ENCODE measurements at regions not wholly inside any gene's neighbourhood (a gene's known extent, or its start where the extent isn't known, plus 50 kb on each side); places are given as distances from the start of the nearest gene placed in this dataset.
"Not testable (repeated sequence)": the region's sequence is repeated elsewhere in the genome, so short reads cannot be mapped to it uniquely, and the experiment has no call there.

GRCh38 chr22:48911647-48912046, 916.0 kb downstream of the BRD1 start:
- TF ChIP-seq, protein P1, sequence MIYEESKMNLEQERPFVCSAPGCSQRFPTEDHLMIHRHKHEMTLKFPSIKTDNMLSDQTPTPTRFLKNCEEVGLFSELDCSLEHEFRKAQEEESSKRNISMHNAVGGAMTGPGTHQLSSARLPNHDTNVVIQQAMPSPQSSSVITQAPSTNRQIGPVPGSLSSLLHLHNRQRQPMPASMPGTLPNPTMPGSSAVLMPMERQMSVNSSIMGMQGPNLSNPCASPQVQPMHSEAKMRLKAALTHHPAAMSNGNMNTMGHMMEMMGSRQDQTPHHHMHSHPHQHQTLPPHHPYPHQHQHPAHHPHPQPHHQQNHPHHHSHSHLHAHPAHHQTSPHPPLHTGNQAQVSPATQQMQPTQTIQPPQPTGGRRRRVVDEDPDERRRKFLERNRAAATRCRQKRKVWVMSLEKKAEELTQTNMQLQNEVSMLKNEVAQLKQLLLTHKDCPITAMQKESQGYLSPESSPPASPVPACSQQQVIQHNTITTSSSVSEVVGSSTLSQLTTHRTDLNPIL (CRISPR knock-in tag; IDR thresholded peaks at IDR 0.05; ENCODE audit: low read depth), result not testable (repeated sequence)
- TF ChIP-seq, protein P2, sequence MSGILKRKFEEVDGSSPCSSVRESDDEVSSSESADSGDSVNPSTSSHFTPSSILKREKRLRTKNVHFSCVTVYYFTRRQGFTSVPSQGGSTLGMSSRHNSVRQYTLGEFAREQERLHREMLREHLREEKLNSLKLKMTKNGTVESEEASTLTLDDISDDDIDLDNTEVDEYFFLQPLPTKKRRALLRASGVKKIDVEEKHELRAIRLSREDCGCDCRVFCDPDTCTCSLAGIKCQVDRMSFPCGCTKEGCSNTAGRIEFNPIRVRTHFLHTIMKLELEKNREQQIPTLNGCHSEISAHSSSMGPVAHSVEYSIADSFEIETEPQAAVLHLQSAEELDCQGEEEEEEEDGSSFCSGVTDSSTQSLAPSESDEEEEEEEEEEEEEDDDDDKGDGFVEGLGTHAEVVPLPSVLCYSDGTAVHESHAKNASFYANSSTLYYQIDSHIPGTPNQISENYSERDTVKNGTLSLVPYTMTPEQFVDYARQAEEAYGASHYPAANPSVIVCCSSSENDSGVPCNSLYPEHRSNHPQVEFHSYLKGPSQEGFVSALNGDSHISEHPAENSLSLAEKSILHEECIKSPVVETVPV (CRISPR knock-in tag; IDR thresholded peaks at IDR 0.05), result not testable (repeated sequence)
- TF ChIP-seq ESRRG, ZFP3 (CRISPR knock-in tag; IDR thresholded peaks at IDR 0.05): not testable (repeated sequence)

Measured in SK-N-SH treated with all-trans-retinoic acid at 6 μM for 48 hours (cell line).